CD4-positive, CD25-positive, alpha-beta regulatory T cell (primary cell): ENCODE measurements at regions not wholly inside any gene's neighbourhood (a gene's known extent, or its start where the extent isn't known, plus 50 kb on each side); places are given as distances from the start of the nearest gene placed in this dataset.

Experiments
- ATAC-seq, 2 donors: fragments of 150-1000 bp; cut with Tn5 transposase; one replicate each; pipeline ENCODE4 v1.10.0; 2021; ENCODE audit warnings: low read depth in 2 of 2, moderate number of reproducible peaks in 2 of 2, moderate library complexity in 1 of 2
- DNase-seq, 3 donors: peaks; one replicate each; pipeline versions ENCODE4 v3.0.0 to v3.0.0-alpha.2; 2012 to 2022; ENCODE audit warnings: mixed read lengths in 1 of 3
- H3K27ac ChIP-seq: one replicate; pipeline ENCODE4 v1.7.0; 2013; ENCODE audit warnings: mild to moderate bottlenecking, low read length; ENCODE audit not compliant: insufficient read depth, poor library complexity, severe bottlenecking
- H3K27me3 ChIP-seq: one replicate; pipeline ENCODE4 v1.7.0; 2013; ENCODE audit warnings: low read length; ENCODE audit not compliant: control insufficient read depth, insufficient read depth
- H3K36me3 ChIP-seq: one replicate; pipeline ENCODE4 v1.7.0; 2013; ENCODE audit warnings: mild to moderate bottlenecking, low read length, moderate library complexity; ENCODE audit not compliant: control insufficient read depth, insufficient read depth
- H3K4me1 ChIP-seq: 2 replicates; pipeline ENCODE4 v1.7.0; 2013; ENCODE audit warnings: mild to moderate bottlenecking, low read length; ENCODE audit not compliant: insufficient read depth, control insufficient read depth, poor library complexity, severe bottlenecking
- H3K4me3 ChIP-seq: one replicate; pipeline ENCODE4 v1.7.0; 2013; ENCODE audit warnings: low read depth, mild to moderate bottlenecking, low read length, moderate library complexity
- H3K9me3 ChIP-seq, 2 experiments: 1 replicate in 1 of 2; 2 replicates in 1 of 2; pipeline ENCODE4 v1.7.0; 2013; ENCODE audit warnings: low read length in 2 of 2, mild to moderate bottlenecking in 1 of 2, moderate library complexity in 1 of 2; ENCODE audit not compliant: control insufficient read depth in 2 of 2
- H3K27ac Mint-ChIP-seq, 3 donors: one replicate each; pipeline ENCODE4 v1.8.0; 2020 to 2022; ENCODE audit warnings: mild to moderate bottlenecking in 3 of 3, mixed read lengths in 3 of 3, moderate library complexity in 2 of 3
- H3K27me3 Mint-ChIP-seq: one replicate; pipeline ENCODE4 v1.8.0; 2022; ENCODE audit warnings: mild to moderate bottlenecking, mixed read lengths
- H3K36me3 Mint-ChIP-seq: one replicate; pipeline ENCODE4 v1.8.0; 2020; ENCODE audit warnings: mixed read lengths
- H3K4me1 Mint-ChIP-seq, 4 donors: one replicate each; pipeline ENCODE4 v1.8.0; 2020 to 2022; ENCODE audit warnings: mixed read lengths in 4 of 4, mild to moderate bottlenecking in 1 of 4
- H3K4me3 Mint-ChIP-seq, 4 donors: one replicate each; pipeline ENCODE4 v1.8.0; 2020 to 2022; ENCODE audit warnings: mild to moderate bottlenecking in 4 of 4, mixed read lengths in 4 of 4, moderate library complexity in 3 of 4
- H3K9me3 Mint-ChIP-seq, 7 donors: one replicate each; pipeline ENCODE4 v1.8.0; 2020 to 2022; ENCODE audit warnings: mixed read lengths in 7 of 7, mild to moderate bottlenecking in 3 of 7, moderate library complexity in 2 of 7

- H3K9me3 ChIP-seq, result no peaks in the 10 kb centered on the region
- no peak overlapping the region for H3K4me3 ChIP-seq
- no peaks in the 10 kb centered on the region for H3K36me3 ChIP-seq
- H3K4me1 Mint-ChIP-seq, result no peaks in the 10 kb centered on the region
- no peaks in the 10 kb centered on the region for H3K4me1 ChIP-seq
- no peaks in the 10 kb centered on the region for H3K27me3 ChIP-seq
- ATAC-seq (no peak), DNase-seq (no peak)
- peaks cover 0 to 4% (median 2%) of the 10 kb centered on the region in 7 donors for H3K9me3 Mint-ChIP-seq
- no peak overlapping the region for H3K4me3 Mint-ChIP-seq
- H3K27ac Mint-ChIP-seq, result no peak overlapping the region
- H3K27me3 Mint-ChIP-seq, result no peaks in the 10 kb centered on the region
- no peak overlapping the region for H3K27ac ChIP-seq
- no peaks in the 10 kb centered on the region for H3K36me3 Mint-ChIP-seq
These were observed 454.6 kb upstream of the MARCKS start for GRCh38 chr6:113402544-113402943.

GRCh38 chr6:113403966-113404595 lies 453.1 kb upstream of the MARCKS start:
- no peaks in the 10 kb centered on the region for H3K4me1 ChIP-seq
- H3K4me3 Mint-ChIP-seq, result no peak overlapping the region
- peaks cover 0 to 4% (median 2%) of the 10 kb centered on the region in 7 donors for H3K9me3 Mint-ChIP-seq
- no peak overlapping the region for H3K27ac Mint-ChIP-seq
- no peaks in the 10 kb centered on the region for H3K9me3 ChIP-seq
- H3K4me3 ChIP-seq, result no peak overlapping the region
- no peak for ATAC-seq
- no peaks in the 10 kb centered on the region for H3K36me3 Mint-ChIP-seq
- no peaks in the 10 kb centered on the region for H3K4me1 Mint-ChIP-seq
- no peak for DNase-seq
- no peaks in the 10 kb centered on the region for H3K36me3 ChIP-seq
- H3K27ac ChIP-seq, result no peak overlapping the region
- H3K27me3 Mint-ChIP-seq, result no peaks in the 10 kb centered on the region
- H3K27me3 ChIP-seq, result no peaks in the 10 kb centered on the region

GRCh38 chr6:113405326-113406047 lies 451.7 kb upstream of the MARCKS start:
- Histone ChIP-seq H3K9me3 (no peaks in the 10 kb centered on the region), H3K27me3 (no peaks in the 10 kb centered on the region), H3K4me1 (no peaks in the 10 kb centered on the region), H3K4me3 (no peak overlapping the region), H3K36me3 (no peaks in the 10 kb centered on the region), H3K27ac (no peak overlapping the region)
- Mint-ChIP-seq H3K27ac (no peak overlapping the region), H3K9me3 (peaks cover 0 to under 1% (median 0%) of the 10 kb centered on the region in 7 donors), H3K4me1 (no peaks in the 10 kb centered on the region), H3K4me3 (no peak overlapping the region), H3K27me3 (no peaks in the 10 kb centered on the region), H3K36me3 (no peaks in the 10 kb centered on the region)
- ATAC-seq (no peak), DNase-seq (no peak)

- H3K36me3 ChIP-seq, result no peaks in the 10 kb centered on the region
- Mint-ChIP-seq H3K4me1 (no peaks in the 10 kb centered on the region), H3K27me3 (no peaks in the 10 kb centered on the region), H3K4me3 (no peak overlapping the region), H3K27ac (no peak overlapping the region), H3K36me3 (no peaks in the 10 kb centered on the region), H3K9me3 (peaks cover 0 to 1% (median 0%) of the 10 kb centered on the region in 7 donors)
- H3K9me3 ChIP-seq, result no peaks in the 10 kb centered on the region
- DNase-seq (no peak), ATAC-seq (no peak)
- H3K4me3 ChIP-seq, result no peak overlapping the region
- no peak overlapping the region for H3K27ac ChIP-seq
- H3K27me3 ChIP-seq, result no peaks in the 10 kb centered on the region
- no peaks in the 10 kb centered on the region for H3K4me1 ChIP-seq
These were observed 451.0 kb upstream of the MARCKS start for GRCh38 chr6:113406048-113406695.

- Mint-ChIP-seq H3K36me3 (no peaks in the 10 kb centered on the region), H3K9me3 (peaks cover 0 to 1% (median 0%) of the 10 kb centered on the region in 7 donors), H3K27me3 (no peaks in the 10 kb centered on the region), H3K4me1 (no peaks in the 10 kb centered on the region), H3K27ac (no peak overlapping the region), H3K4me3 (no peak overlapping the region)
- ATAC-seq (no peak), DNase-seq (no peak)
- Histone ChIP-seq H3K27ac (no peak overlapping the region), H3K4me1 (no peaks in the 10 kb centered on the region), H3K27me3 (no peaks in the 10 kb centered on the region), H3K4me3 (no peak overlapping the region), H3K9me3 (no peaks in the 10 kb centered on the region), H3K36me3 (no peaks in the 10 kb centered on the region)
These were observed 446.1 kb upstream of the MARCKS start for GRCh38 chr6:113411011-113411410.

- Mint-ChIP-seq H3K27me3 (no peaks in the 10 kb centered on the region), H3K4me1 (no peaks in the 10 kb centered on the region), H3K4me3 (no peak overlapping the region)
These were observed 444.4 kb upstream of the MARCKS start for GRCh38 chr6:113412589-113413357.

GRCh38 chr6:113414511-113414910 lies 442.6 kb upstream of the MARCKS start:
- Mint-ChIP-seq H3K27ac (no peak overlapping the region), H3K9me3 (peaks cover 0 to 2% (median 0%) of the 10 kb centered on the region in 7 donors), H3K4me3 (no peak overlapping the region), H3K4me1 (no peaks in the 10 kb centered on the region), H3K36me3 (no peaks in the 10 kb centered on the region), H3K27me3 (no peaks in the 10 kb centered on the region)
- DNase-seq (no peak), ATAC-seq (no peak)
- Histone ChIP-seq H3K36me3 (no peaks in the 10 kb centered on the region), H3K4me3 (no peak overlapping the region), H3K9me3 (no peaks in the 10 kb centered on the region), H3K27me3 (no peaks in the 10 kb centered on the region), H3K4me1 (no peaks in the 10 kb centered on the region), H3K27ac (no peak overlapping the region)

More at GRCh38 chr6:113412589-113413357, 444.4 kb upstream of the MARCKS start:
- no peaks in the 10 kb centered on the region for H3K4me1 ChIP-seq
- no peaks in the 10 kb centered on the region for H3K9me3 ChIP-seq
- ATAC-seq, result no peak
- no peak overlapping the region for H3K27ac ChIP-seq
- no peaks in the 10 kb centered on the region for H3K27me3 ChIP-seq
- H3K27ac Mint-ChIP-seq, result no peak overlapping the region
- H3K4me3 ChIP-seq, result no peak overlapping the region
- no peaks in the 10 kb centered on the region for H3K36me3 ChIP-seq
- no peaks in the 10 kb centered on the region for H3K36me3 Mint-ChIP-seq
- DNase-seq, result no peak
- peaks cover 0 to 2% (median 0%) of the 10 kb centered on the region in 7 donors for H3K9me3 Mint-ChIP-seq
